ENCODE measurements at regions not wholly inside any gene's neighbourhood (a gene's known extent, or its start where the extent isn't known, plus 50 kb on each side); places are given as distances from the start of the nearest gene placed in this dataset.

- TF ChIP-seq, protein P1, sequence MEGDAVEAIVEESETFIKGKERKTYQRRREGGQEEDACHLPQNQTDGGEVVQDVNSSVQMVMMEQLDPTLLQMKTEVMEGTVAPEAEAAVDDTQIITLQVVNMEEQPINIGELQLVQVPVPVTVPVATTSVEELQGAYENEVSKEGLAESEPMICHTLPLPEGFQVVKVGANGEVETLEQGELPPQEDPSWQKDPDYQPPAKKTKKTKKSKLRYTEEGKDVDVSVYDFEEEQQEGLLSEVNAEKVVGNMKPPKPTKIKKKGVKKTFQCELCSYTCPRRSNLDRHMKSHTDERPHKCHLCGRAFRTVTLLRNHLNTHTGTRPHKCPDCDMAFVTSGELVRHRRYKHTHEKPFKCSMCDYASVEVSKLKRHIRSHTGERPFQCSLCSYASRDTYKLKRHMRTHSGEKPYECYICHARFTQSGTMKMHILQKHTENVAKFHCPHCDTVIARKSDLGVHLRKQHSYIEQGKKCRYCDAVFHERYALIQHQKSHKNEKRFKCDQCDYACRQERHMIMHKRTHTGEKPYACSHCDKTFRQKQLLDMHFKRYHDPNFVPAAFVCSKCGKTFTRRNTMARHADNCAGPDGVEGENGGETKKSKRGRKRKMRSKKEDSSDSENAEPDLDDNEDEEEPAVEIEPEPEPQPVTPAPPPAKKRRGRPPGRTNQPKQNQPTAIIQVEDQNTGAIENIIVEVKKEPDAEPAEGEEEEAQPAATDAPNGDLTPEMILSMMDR (IDR thresholded peaks at IDR 0.05) = no peak
- TF ChIP-seq POLR2A (IDR thresholded peaks at IDR 0.05) = no peak
Measured at GRCh38 chr17:14781123-14781522, 480.2 kb downstream of the HS3ST3B1 start.

All from Peyer's patch (tissue), 4 donors.